Mesendoderm (in vitro differentiated cells): ENCODE measurements at regions not wholly inside any gene's neighbourhood (a gene's known extent, or its start where the extent isn't known, plus 50 kb on each side); places are given as distances from the start of the nearest gene placed in this dataset.

Source experiments
- DNase-seq: peaks from one replicate; pipeline ENCODE4 v3.0.0; 2013
- H2AK5ac ChIP-seq: 2 replicates; pipeline ENCODE4 v1.6.1; 2013; ENCODE audit warnings: low read length, inconsistent platforms
- H2BK120ac ChIP-seq: 2 replicates; pipeline ENCODE4 v1.6.1; 2013; ENCODE audit warnings: low read depth, mild to moderate bottlenecking, low read length, moderate library complexity, mixed read lengths
- H2BK15ac ChIP-seq: replicated peaks from 2 replicates; pipeline ENCODE4 v1.6.1; 2013; ENCODE audit warnings: low read depth, mild to moderate bottlenecking, moderate library complexity
- H2BK5ac ChIP-seq: 2 replicates; pipeline ENCODE4 v1.6.1; 2013; ENCODE audit warnings: low read length, inconsistent platforms
- H3K18ac ChIP-seq: 2 replicates; pipeline ENCODE4 v1.6.1; 2013; ENCODE audit warnings: mild to moderate bottlenecking, low read length, mixed read lengths
- H3K23ac ChIP-seq: one replicate; pipeline ENCODE4 v1.6.1; 2013; ENCODE audit warnings: low read length
- H3K27ac ChIP-seq: 2 replicates; pipeline ENCODE4 v1.5.1; 2013; ENCODE audit warnings: low read depth, mild to moderate bottlenecking, inconsistent platforms, low read length, moderate library complexity
- H3K27me3 ChIP-seq: 2 replicates; pipeline ENCODE4 v1.6.1; 2013; ENCODE audit warnings: low read length, control low read depth, mild to moderate bottlenecking, inconsistent platforms; ENCODE audit not compliant: insufficient read depth, poor library complexity
- H3K36me3 ChIP-seq: 2 replicates; pipeline ENCODE4 v1.6.1; 2013; ENCODE audit warnings: low read length, inconsistent platforms; ENCODE audit not compliant: control insufficient read depth, insufficient read depth
- H3K4ac ChIP-seq: one replicate; pipeline ENCODE4 v1.6.1; 2013; ENCODE audit warnings: low read depth, mild to moderate bottlenecking, low read length, moderate library complexity
- H3K4me1 ChIP-seq: 2 replicates; pipeline ENCODE4 v1.6.1; 2013; ENCODE audit warnings: low read depth, low read length, inconsistent platforms; ENCODE audit not compliant: control insufficient read depth
- H3K4me2 ChIP-seq: 2 replicates; pipeline ENCODE4 v1.6.1; 2013; ENCODE audit warnings: low read length
- H3K4me3 ChIP-seq: 2 replicates; pipeline ENCODE4 v1.5.1; 2013; ENCODE audit warnings: mild to moderate bottlenecking, low read length
- H3K56ac ChIP-seq: one replicate; pipeline ENCODE4 v1.6.1; 2013; ENCODE audit warnings: low read length
- H3K79me1 ChIP-seq: 2 replicates; pipeline ENCODE4 v1.6.1; 2013; ENCODE audit warnings: low read length, inconsistent platforms
- H3K79me2 ChIP-seq: 2 replicates; pipeline ENCODE4 v1.6.1; 2013; ENCODE audit warnings: mild to moderate bottlenecking, low read length; ENCODE audit not compliant: control insufficient read depth, insufficient read depth
- H3K9ac ChIP-seq: 2 replicates; pipeline ENCODE4 v1.6.1; 2013; ENCODE audit warnings: low read length, inconsistent platforms
- H4K5ac ChIP-seq: one replicate; pipeline ENCODE4 v1.6.1; 2013; ENCODE audit warnings: low read length
- H4K8ac ChIP-seq: one replicate; pipeline ENCODE4 v1.6.1; 2013; ENCODE audit warnings: low read depth, mild to moderate bottlenecking, control low read depth, low read length, moderate library complexity
- WGBS: extraction: QIAGEN DNeasy Blood & Tissue Kit; methylation state at CpG from one replicate; pipeline ENCODE4 v1.1.7; 2013; ENCODE audit warnings: low lambda C conversion rate, missing lambda C conversion rate; ENCODE audit not compliant: insufficient coverage; ENCODE audit errors: extremely low coverage; 5-methylcytosine and 5-hydroxymethylcytosine counted together

- Histone ChIP-seq H2AK5ac (no peak overlapping the region), H4K5ac (no peak overlapping the region), H3K79me2 (no peaks in the 10 kb centered on the region), H3K4me1 (no peaks in the 10 kb centered on the region), H3K79me1 (no peaks in the 10 kb centered on the region), H3K4ac (no peak overlapping the region), H4K8ac (no peak overlapping the region), H2BK5ac (no peak overlapping the region), H3K56ac (no peak overlapping the region), H3K27ac (no peak overlapping the region), H3K4me3 (no peak overlapping the region), H3K18ac (no peak overlapping the region), H3K36me3 (no peaks in the 10 kb centered on the region), H2BK120ac (no peak overlapping the region), H3K9ac (no peak overlapping the region), H3K23ac (no peak overlapping the region), H2BK15ac (no peak overlapping the region), H3K27me3 (no peaks in the 10 kb centered on the region), H3K4me2 (no peak overlapping the region)
- DNase-seq = peak; percentile 26
These were observed 750.3 kb downstream of the FAT4 start for GRCh38 chr4:126065016-126065415.

GRCh38 chr4:126071346-126072333 lies 756.9 kb downstream of the FAT4 start:
- Histone ChIP-seq H3K27me3 (no peaks in the 10 kb centered on the region), H3K9ac (no peak overlapping the region), H3K4me2 (no peak overlapping the region), H2BK120ac (no peak overlapping the region), H3K18ac (no peak overlapping the region), H3K4ac (no peak overlapping the region), H4K8ac (no peak overlapping the region), H4K5ac (no peak overlapping the region), H2BK15ac (no peak overlapping the region), H2BK5ac (no peak overlapping the region), H2AK5ac (no peak overlapping the region), H3K79me2 (no peaks in the 10 kb centered on the region), H3K36me3 (no peaks in the 10 kb centered on the region), H3K4me1 (no peaks in the 10 kb centered on the region), H3K56ac (no peak overlapping the region), H3K4me3 (no peak overlapping the region), H3K23ac (no peak overlapping the region), H3K27ac (no peak overlapping the region), H3K79me1 (no peaks in the 10 kb centered on the region)
- no peak for DNase-seq
- no CpG with 5 or more reads among the region's 4 CpGs for WGBS

GRCh38 chr4:126081336-126081735 lies 766.6 kb downstream of the FAT4 start:
- Histone ChIP-seq H3K4me3 (no peak overlapping the region), H3K79me1 (no peaks in the 10 kb centered on the region), H2AK5ac (no peak overlapping the region), H3K27me3 (no peaks in the 10 kb centered on the region), H3K4ac (no peak overlapping the region), H3K4me2 (no peak overlapping the region), H4K5ac (no peak overlapping the region), H3K27ac (no peak overlapping the region), H3K79me2 (no peaks in the 10 kb centered on the region), H3K4me1 (no peaks in the 10 kb centered on the region), H2BK5ac (no peak overlapping the region), H2BK15ac (no peak overlapping the region), H4K8ac (no peak overlapping the region), H3K9ac (no peak overlapping the region), H2BK120ac (no peak overlapping the region), H3K18ac (no peak overlapping the region), H3K36me3 (no peaks in the 10 kb centered on the region), H3K23ac (no peak overlapping the region), H3K56ac (no peak overlapping the region)
- no CpG with 5 or more reads among the region's 3 CpGs for WGBS
- DNase-seq = no peak

- Histone ChIP-seq H3K56ac (no peak overlapping the region), H3K9ac (no peak overlapping the region), H3K79me2 (no peaks in the 10 kb centered on the region), H3K4me2 (no peak overlapping the region), H3K4me3 (no peak overlapping the region), H3K4ac (no peak overlapping the region), H2BK5ac (no peak overlapping the region), H3K79me1 (no peaks in the 10 kb centered on the region), H2AK5ac (no peak overlapping the region), H4K5ac (no peak overlapping the region), H3K27me3 (no peaks in the 10 kb centered on the region), H3K36me3 (no peaks in the 10 kb centered on the region), H3K27ac (no peak overlapping the region), H2BK15ac (no peak overlapping the region), H4K8ac (no peak overlapping the region), H3K4me1 (no peaks in the 10 kb centered on the region), H3K18ac (no peak overlapping the region), H3K23ac (no peak overlapping the region), H2BK120ac (no peak overlapping the region)
- no peak for DNase-seq
- WGBS = no CpG with 5 or more reads among the region's 2 CpGs
These were observed 771.3 kb downstream of the FAT4 start for GRCh38 chr4:126086041-126086440.

GRCh38 chr4:126087101-126087500 lies 772.3 kb downstream of the FAT4 start:
- Histone ChIP-seq H3K36me3 (no peaks in the 10 kb centered on the region), H4K8ac (no peak overlapping the region), H2BK15ac (no peak overlapping the region), H3K4me3 (no peak overlapping the region), H3K79me1 (no peaks in the 10 kb centered on the region), H3K18ac (no peak overlapping the region), H2AK5ac (no peak overlapping the region), H3K79me2 (no peaks in the 10 kb centered on the region), H3K27me3 (no peaks in the 10 kb centered on the region), H3K23ac (no peak overlapping the region), H2BK5ac (no peak overlapping the region), H3K4me1 (no peaks in the 10 kb centered on the region), H3K9ac (no peak overlapping the region), H3K4me2 (no peak overlapping the region), H3K56ac (no peak overlapping the region), H4K5ac (no peak overlapping the region), H2BK120ac (no peak overlapping the region), H3K4ac (no peak overlapping the region), H3K27ac (no peak overlapping the region)
- no peak for DNase-seq
